ENCODE measurements at regions not wholly inside any gene's neighbourhood (a gene's known extent, or its start where the extent isn't known, plus 50 kb on each side); places are given as distances from the start of the nearest gene placed in this dataset.

DNA sequence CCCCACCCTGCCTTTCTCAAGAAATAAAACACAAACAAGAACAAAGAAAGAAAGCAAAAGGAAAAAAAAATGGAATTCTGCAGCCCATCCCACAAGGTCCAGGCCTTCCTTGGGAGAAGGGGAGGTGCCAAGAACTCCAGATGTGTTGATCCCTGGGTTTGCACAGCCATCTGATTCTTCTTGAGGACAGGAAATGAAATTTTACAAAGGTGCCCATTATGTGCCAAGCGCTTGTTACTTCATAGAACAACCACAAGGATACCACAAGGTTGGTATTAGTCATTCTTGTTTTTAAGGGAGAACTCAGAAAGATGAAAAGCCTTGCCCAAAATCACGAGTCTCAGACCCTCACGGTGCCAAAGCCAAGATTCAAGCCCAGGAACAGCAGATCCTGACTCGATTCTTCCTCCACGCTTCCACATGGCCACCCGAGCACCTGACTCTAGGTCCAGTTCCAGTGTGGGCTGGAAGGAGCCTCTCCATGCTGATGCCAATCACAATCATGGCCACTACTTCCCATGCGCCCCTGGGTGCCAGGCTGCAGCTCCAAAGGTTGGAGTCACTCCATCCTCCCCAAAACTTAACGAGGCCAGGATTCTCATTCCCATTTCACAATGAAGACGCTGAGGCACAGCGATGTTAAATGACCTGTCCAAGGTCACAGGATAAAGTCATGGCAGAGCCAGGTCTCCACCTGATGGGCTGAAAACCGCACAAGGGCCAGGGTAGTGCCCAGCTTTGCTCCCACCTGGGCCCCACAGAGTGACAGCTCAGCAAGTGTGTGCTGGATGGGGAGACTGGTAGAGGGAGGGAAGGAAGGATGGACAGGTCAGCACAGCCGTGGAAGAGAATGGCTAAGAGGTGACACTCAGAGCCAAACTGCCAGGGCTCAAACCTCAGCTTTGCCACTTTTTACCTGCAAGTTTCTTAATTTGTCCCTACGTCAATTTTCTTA is 66.7 kb upstream of the TOP1 start:
- TF ChIP-seq EP300 (IDR thresholded peaks at IDR 0.05; ENCODE audit: borderline replicate concordance) = no peak
- no peak for TF ChIP-seq REST (IDR thresholded peaks at IDR 0.05; ENCODE audit: low read depth)
- TF ChIP-seq CEBPB (IDR thresholded peaks at IDR 0.05) = no peak
- no peak for TF ChIP-seq CREB1 (IDR thresholded peaks at IDR 0.05; ENCODE audit: low read depth)
- TF ChIP-seq TCF12 (IDR thresholded peaks at IDR 0.05; ENCODE audit: low read depth) = no peak
- no peak for TF ChIP-seq EGR1 (IDR thresholded peaks at IDR 0.05)
- no peak for TF ChIP-seq FOXM1 (IDR thresholded peaks at IDR 0.05; ENCODE audit: borderline replicate concordance, low read depth)
- TF ChIP-seq YY1 (IDR thresholded peaks at IDR 0.05; ENCODE audit: low read depth) = no peak
- TF ChIP-seq TAF1 (IDR thresholded peaks at IDR 0.05; ENCODE audit: low read depth) = no peak
- no peak for TF ChIP-seq RAD21 (IDR thresholded peaks at IDR 0.05; ENCODE audit: low read depth)
- TF ChIP-seq, protein P1, sequence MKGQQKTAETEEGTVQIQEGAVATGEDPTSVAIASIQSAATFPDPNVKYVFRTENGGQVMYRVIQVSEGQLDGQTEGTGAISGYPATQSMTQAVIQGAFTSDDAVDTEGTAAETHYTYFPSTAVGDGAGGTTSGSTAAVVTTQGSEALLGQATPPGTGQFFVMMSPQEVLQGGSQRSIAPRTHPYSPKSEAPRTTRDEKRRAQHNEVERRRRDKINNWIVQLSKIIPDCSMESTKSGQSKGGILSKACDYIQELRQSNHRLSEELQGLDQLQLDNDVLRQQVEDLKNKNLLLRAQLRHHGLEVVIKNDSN (IDR thresholded peaks at IDR 0.05) = no peak

Measured in Ishikawa (cell line).